HEK293T (cell line): ENCODE measurements at regions not wholly inside any gene's neighbourhood (a gene's known extent, or its start where the extent isn't known, plus 50 kb on each side); places are given as distances from the start of the nearest gene placed in this dataset.

Experiments
- CTCF ChIA-PET: fragments of 350-600 bp; formaldehyde crosslinking; extraction: SDS; loops from one replicate; lab custom pipeline; 2021; ENCODE audit warnings: antibody characterized with exemption, inconsistent platforms; lab: Yijun Ruan, JAX
- POLR2A ChIA-PET: fragments of 350-600 bp; formaldehyde crosslinking; extraction: SDS; loops from one replicate; lab custom pipeline; 2020; ENCODE audit warnings: antibody characterized with exemption, inconsistent platforms; lab: Yijun Ruan, JAX
- DNase-seq: peaks from one replicate; pipeline ENCODE4 v3.0.0; 2012; ENCODE audit warnings: mixed read lengths; ENCODE audit errors: extremely low spot score
- ARNT ChIP-seq: fragments of 450-650 bp; IDR thresholded peaks from 2 replicates; pipeline ENCODE4 v1.6.1; 2017; ENCODE audit warnings: mild to moderate bottlenecking
- BHLHE40 ChIP-seq: fragments of 450-650 bp; IDR thresholded peaks from 2 replicates; pipeline ENCODE4 v1.6.1; 2016; ENCODE audit warnings: mild to moderate bottlenecking, moderate library complexity, borderline replicate concordance
- CTBP1 ChIP-seq: fragments of 450-650 bp; IDR thresholded peaks from 2 replicates; pipeline ENCODE4 v1.6.1; 2016; ENCODE audit warnings: borderline replicate concordance
- ELF4 ChIP-seq: fragments of 450-650 bp; IDR thresholded peaks from 2 replicates; pipeline ENCODE4 v1.6.1; 2017; ENCODE audit warnings: antibody characterized with exemption
- FOXA1 ChIP-seq: fragments of 450-650 bp; IDR thresholded peaks from 2 replicates; pipeline ENCODE4 v1.6.1; 2016; ENCODE audit warnings: mild to moderate bottlenecking
- FOXK2 ChIP-seq: fragments of 450-650 bp; IDR thresholded peaks from 2 replicates; pipeline ENCODE4 v1.6.1; 2016; ENCODE audit warnings: mild to moderate bottlenecking
- FOXM1 ChIP-seq: fragments of 450-650 bp; IDR thresholded peaks from 2 replicates; pipeline ENCODE4 v1.6.1; 2017; ENCODE audit warnings: mild to moderate bottlenecking, borderline replicate concordance
- HDGF ChIP-seq: fragments of 450-650 bp; IDR thresholded peaks from 2 replicates; pipeline ENCODE4 v1.6.1; 2017; ENCODE audit warnings: antibody characterized with exemption, borderline replicate concordance
- L3MBTL2 ChIP-seq: fragments of 450-650 bp; conservative IDR thresholded peaks from 2 replicates; pipeline ENCODE4 v1.6.1; 2016; ENCODE audit warnings: mild to moderate bottlenecking
- LEF1 ChIP-seq: fragments of 450-650 bp; IDR thresholded peaks from 2 replicates; pipeline ENCODE4 v1.6.1; 2017; ENCODE audit warnings: mild to moderate bottlenecking, borderline replicate concordance
- NFRKB ChIP-seq: fragments of 450-650 bp; IDR thresholded peaks from 2 replicates; pipeline ENCODE4 v1.6.1; 2016; ENCODE audit warnings: mild to moderate bottlenecking, moderate library complexity
- PKNOX1 ChIP-seq: fragments of 450-650 bp; IDR thresholded peaks from 2 replicates; pipeline ENCODE4 v1.6.1; 2016
- SP1 ChIP-seq: fragments of 450-650 bp; IDR thresholded peaks from 2 replicates; pipeline ENCODE4 v1.6.1; 2017
- SUZ12 ChIP-seq: fragments of 450-650 bp; IDR thresholded peaks from 2 replicates; pipeline ENCODE4 v1.6.1; 2016; ENCODE audit warnings: mild to moderate bottlenecking
- TARDBP ChIP-seq: fragments of 450-650 bp; IDR thresholded peaks from 2 replicates; pipeline ENCODE4 v1.6.1; 2016
- ZNF384 ChIP-seq: fragments of 450-650 bp; IDR thresholded peaks from 2 replicates; pipeline ENCODE4 v1.6.1; 2016

GRCh38 chr5:72009280-72009679 is 98.0 kb upstream of the MAP1B start:
- POLR2A ChIA-PET, result no interaction called here
- DNase-seq, result no peak
- CTCF ChIA-PET, result interaction anchor here (1.2 kb wide), 1 partner anchor 10 kb away, joined by 4 read pairs; no protein-coding TSS in a partner anchor
- TF ChIP-seq ELF4 (no peak), SP1 (no peak), NFRKB (no peak), HDGF (no peak), FOXM1 (no peak), ARNT (no peak), FOXA1 (no peak), BHLHE40 (no peak), CTBP1 (no peak), L3MBTL2 (no peak), SUZ12 (no peak), LEF1 (no peak)

DNA sequence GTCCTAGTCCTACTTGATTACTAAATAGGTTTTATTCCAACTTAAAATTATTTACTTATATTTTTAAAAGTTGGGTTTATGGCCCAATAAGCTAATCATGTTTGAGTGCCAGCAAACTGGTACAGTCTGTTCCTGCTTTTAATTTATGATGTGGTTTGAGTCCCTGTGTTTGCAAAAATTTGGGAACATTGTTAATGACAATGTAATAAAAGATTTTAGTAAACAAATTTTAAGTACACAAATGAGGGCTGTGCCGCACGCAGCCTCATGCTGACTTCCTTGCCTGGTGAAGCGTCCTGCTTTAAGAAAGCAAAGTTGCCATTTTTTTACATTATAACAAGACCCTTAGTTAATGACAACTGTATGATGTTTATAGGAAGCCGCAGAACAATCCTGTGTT is 96.8 kb upstream of the MAP1B start:
- POLR2A ChIA-PET, result no interaction called here
- CTCF ChIA-PET, result no interaction called here
- TF ChIP-seq BHLHE40 (no peak), PKNOX1 (no peak), FOXA1 (no peak), SP1 (no peak), SUZ12 (no peak), FOXM1 (no peak), L3MBTL2 (no peak), LEF1 (no peak), FOXK2 (no peak), CTBP1 (no peak)
- DNase-seq, result no peak

GRCh38 chr5:72012906-72013305 is 94.4 kb upstream of the MAP1B start:
- no peak for DNase-seq
- CTCF ChIA-PET, result no interaction called here
- no peak for TF ChIP-seq LEF1
- TF ChIP-seq ZNF384, result no peak
- no peak for TF ChIP-seq CTBP1
- no peak for TF ChIP-seq TARDBP
- TF ChIP-seq SUZ12, result no peak
- no peak for TF ChIP-seq FOXM1
- no peak for TF ChIP-seq NFRKB
- TF ChIP-seq ARNT, result no peak
- no peak for TF ChIP-seq BHLHE40
- no peak for TF ChIP-seq PKNOX1
- TF ChIP-seq FOXA1, result no peak
- no peak for TF ChIP-seq SP1
- TF ChIP-seq HDGF, result no peak
- no peak for TF ChIP-seq ELF4
- no peak for TF ChIP-seq L3MBTL2
- no peak for TF ChIP-seq FOXK2
- POLR2A ChIA-PET, result no interaction called here

- no peak for TF ChIP-seq BHLHE40
- TF ChIP-seq SUZ12, result no peak
- no peak for TF ChIP-seq FOXA1
- no peak for TF ChIP-seq ZNF384
- TF ChIP-seq LEF1, result no peak
- no peak for TF ChIP-seq FOXK2
- no peak for TF ChIP-seq SP1
- no peak for TF ChIP-seq CTBP1
- no peak for TF ChIP-seq NFRKB
- no peak for TF ChIP-seq HDGF
- no peak for TF ChIP-seq PKNOX1
- TF ChIP-seq ARNT, result no peak
- TF ChIP-seq ELF4, result no peak
- no peak for TF ChIP-seq FOXM1
- no peak for TF ChIP-seq L3MBTL2
- DNase-seq, result no peak
- POLR2A ChIA-PET, result no interaction called here
- CTCF ChIA-PET, result no interaction called here
Measured at GRCh38 chr5:72013766-72014624, 93.3 kb upstream of the MAP1B start.

GRCh38 chr5:72015103-72015548 is 92.1 kb upstream of the MAP1B start:
- ChIA-PET POLR2A (no interaction called here), CTCF (interaction anchor here (0.5 kb wide), 1 partner anchor 22 kb away, joined by 3 read pairs; no protein-coding TSS in a partner anchor)
- no peak for TF ChIP-seq ZNF384
- TF ChIP-seq SUZ12, result no peak
- no peak for TF ChIP-seq NFRKB
- TF ChIP-seq HDGF, result no peak
- no peak for TF ChIP-seq FOXM1
- TF ChIP-seq SP1, result no peak
- no peak for TF ChIP-seq FOXA1
- TF ChIP-seq L3MBTL2, result no peak
- no peak for TF ChIP-seq CTBP1
- TF ChIP-seq BHLHE40, result no peak
- TF ChIP-seq FOXK2, result no peak
- TF ChIP-seq ELF4, result no peak
- TF ChIP-seq ARNT, result no peak
- no peak for TF ChIP-seq PKNOX1
- no peak for TF ChIP-seq TARDBP
- TF ChIP-seq LEF1, result no peak
- peak; percentile 21 for DNase-seq
